Keratinocyte (primary cell): ENCODE measurements at regions not wholly inside any gene's neighbourhood (a gene's known extent, or its start where the extent isn't known, plus 50 kb on each side); places are given as distances from the start of the nearest gene placed in this dataset.

Source experiments
- DNase-seq: peaks from one replicate; pipeline ENCODE4 v3.0.0-alpha.2; 2011; ENCODE audit warnings: low read depth, missing footprints, low spot score
- FAIRE-seq: peaks from 2 replicates; lab custom pipeline; 2011; peaks lifted over from hg19 to GRCh38; lab: Jason Lieb, UNC
- H2AFZ ChIP-seq: 2 replicates; pipeline ENCODE4 v1.6.0; 2012; ENCODE audit warnings: low read length, control low read depth, inconsistent platforms; ENCODE audit not compliant: control insufficient read depth
- H3K27ac ChIP-seq: 2 replicates; pipeline ENCODE4 v1.5.1; 2011; ENCODE audit warnings: low read length; ENCODE audit not compliant: control insufficient read depth, insufficient read depth
- H3K27me3 ChIP-seq: 3 replicates; pipeline ENCODE4 v1.6.0; 2011; ENCODE audit warnings: low read length; ENCODE audit not compliant: control insufficient read depth, insufficient read depth; ENCODE audit errors: extremely low read depth
- H3K36me3 ChIP-seq, 2 experiments: 2 replicates in 1 of 2; 3 replicates in 1 of 2; pipeline ENCODE4 v1.5.1; 2011; ENCODE audit warnings: low read length in 2 of 2, mild to moderate bottlenecking in 1 of 2; ENCODE audit not compliant: control insufficient read depth in 2 of 2, insufficient read depth in 2 of 2; ENCODE audit errors: extremely low read depth in 1 of 2
- H3K4me1 ChIP-seq: 3 replicates; pipeline ENCODE4 v1.5.1; 2011; ENCODE audit warnings: low read length; ENCODE audit not compliant: control insufficient read depth, insufficient read depth; ENCODE audit errors: extremely low read depth
- H3K4me2 ChIP-seq: 3 replicates; pipeline ENCODE4 v1.6.0; 2011; ENCODE audit warnings: low read depth, low read length; ENCODE audit not compliant: control insufficient read depth, insufficient read depth; ENCODE audit errors: extremely low read depth
- H3K4me3 ChIP-seq, 3 experiments: fragments of 200-600 bp in 1 of 3; sonication (generic) in 1 of 3; 2 replicates in 2 of 3; 3 replicates in 1 of 3; pipeline ENCODE4 v1.5.1; 2011 to 2016; ENCODE audit warnings: low read length in 3 of 3, mild to moderate bottlenecking in 3 of 3, control low read depth in 2 of 3, inconsistent platforms in 1 of 3, low read depth in 1 of 3, mixed read lengths in 1 of 3, mixed run types in 1 of 3, moderate library complexity in 1 of 3; ENCODE audit not compliant: control insufficient read depth in 2 of 3, insufficient read depth in 2 of 3; ENCODE audit errors: extremely low read depth in 1 of 3
- H3K79me2 ChIP-seq: 2 replicates; pipeline ENCODE4 v1.6.0; 2012; ENCODE audit warnings: low read length; ENCODE audit not compliant: control insufficient read depth, insufficient read depth
- H3K9ac ChIP-seq: 3 replicates; pipeline ENCODE4 v1.6.0; 2011; ENCODE audit warnings: low read length; ENCODE audit not compliant: control insufficient read depth, insufficient read depth; ENCODE audit errors: extremely low read depth
- H3K9me1 ChIP-seq: 3 replicates; pipeline ENCODE4 v1.6.0; 2011; ENCODE audit warnings: low read length; ENCODE audit not compliant: control insufficient read depth, insufficient read depth; ENCODE audit errors: extremely low read depth
- H3K9me3 ChIP-seq: 2 replicates; pipeline ENCODE4 v1.5.1; 2012; ENCODE audit warnings: low read depth, low read length; ENCODE audit not compliant: control insufficient read depth
- H4K20me1 ChIP-seq: 3 replicates; pipeline ENCODE4 v1.6.0; 2011; ENCODE audit warnings: low read length; ENCODE audit not compliant: control insufficient read depth, insufficient read depth; ENCODE audit errors: extremely low read depth
- EZH2 ChIP-seq: IDR thresholded peaks from one replicate; pipeline ENCODE4 v1.6.1; 2012; ENCODE audit warnings: inconsistent platforms, mild to moderate bottlenecking, low read length, moderate library complexity
- dilution Hi-C: fragments of 300-500 bp; cut with MboI; formaldehyde crosslinking; loops from one replicate; pipeline ENCODE4 v1.7.0; 2020; ENCODE audit warnings: low sequenced_read_pairs; ENCODE audit not compliant: extremely low pct_ligation_motif_present
- TF ChIP-seq, protein P1 (sequence below), 3 experiments: IDR thresholded peaks in 1 of 3; conservative IDR thresholded peaks in 1 of 3; optimal IDR thresholded peaks in 1 of 3; 2 replicates in 2 of 3; 3 replicates in 1 of 3; pipeline versions ENCODE3 to v1.5.1; 2011; ENCODE audit warnings: low read length in 3 of 3, mild to moderate bottlenecking in 3 of 3, moderate library complexity in 2 of 3, control low read depth in 1 of 3, inconsistent platforms in 1 of 3; ENCODE audit not compliant: insufficient read depth in 2 of 3; ENCODE audit errors: extremely low read depth in 1 of 3

DNA sequence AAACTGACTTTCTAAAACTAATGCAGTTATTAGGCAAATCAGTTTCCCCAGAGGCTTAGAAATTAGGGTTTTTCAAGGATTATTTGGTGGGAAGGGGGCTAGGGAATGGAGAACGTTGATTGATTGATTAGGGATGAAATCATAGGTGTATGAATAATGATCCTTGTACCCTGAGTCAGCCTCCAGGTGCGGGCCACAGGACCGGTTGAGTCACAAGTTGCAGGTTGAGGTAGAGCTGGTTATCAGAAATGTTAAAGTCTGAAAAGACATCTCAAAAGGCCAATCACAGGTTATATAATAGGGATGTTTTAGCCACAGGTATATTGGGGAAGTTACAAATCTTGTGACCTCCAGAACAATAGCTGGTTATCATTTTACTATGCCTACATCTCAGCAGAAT is 341.8 kb upstream of the GULP1 start:
- no peaks in the 10 kb centered on the region for H4K20me1 ChIP-seq
- H3K27ac ChIP-seq, result no peak overlapping the region
- H3K4me2 ChIP-seq, result no peak overlapping the region
- H3K9me3 ChIP-seq, result no peaks in the 10 kb centered on the region
- TF ChIP-seq EZH2, result no peak
- TF ChIP-seq, protein P1, sequence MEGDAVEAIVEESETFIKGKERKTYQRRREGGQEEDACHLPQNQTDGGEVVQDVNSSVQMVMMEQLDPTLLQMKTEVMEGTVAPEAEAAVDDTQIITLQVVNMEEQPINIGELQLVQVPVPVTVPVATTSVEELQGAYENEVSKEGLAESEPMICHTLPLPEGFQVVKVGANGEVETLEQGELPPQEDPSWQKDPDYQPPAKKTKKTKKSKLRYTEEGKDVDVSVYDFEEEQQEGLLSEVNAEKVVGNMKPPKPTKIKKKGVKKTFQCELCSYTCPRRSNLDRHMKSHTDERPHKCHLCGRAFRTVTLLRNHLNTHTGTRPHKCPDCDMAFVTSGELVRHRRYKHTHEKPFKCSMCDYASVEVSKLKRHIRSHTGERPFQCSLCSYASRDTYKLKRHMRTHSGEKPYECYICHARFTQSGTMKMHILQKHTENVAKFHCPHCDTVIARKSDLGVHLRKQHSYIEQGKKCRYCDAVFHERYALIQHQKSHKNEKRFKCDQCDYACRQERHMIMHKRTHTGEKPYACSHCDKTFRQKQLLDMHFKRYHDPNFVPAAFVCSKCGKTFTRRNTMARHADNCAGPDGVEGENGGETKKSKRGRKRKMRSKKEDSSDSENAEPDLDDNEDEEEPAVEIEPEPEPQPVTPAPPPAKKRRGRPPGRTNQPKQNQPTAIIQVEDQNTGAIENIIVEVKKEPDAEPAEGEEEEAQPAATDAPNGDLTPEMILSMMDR (optimal IDR thresholded peaks at IDR 0.05 in 1 of 3, IDR thresholded peaks at IDR 0.05 in 1 of 3, conservative IDR thresholded peaks at IDR 0.05 in 1 of 3; ENCODE audit: extremely low read depth in 1 of 3, insufficient read depth in 2 of 3, low read length in 3 of 3), result no peak
- no peaks in the 10 kb centered on the region for H3K9me1 ChIP-seq
- H3K4me3 ChIP-seq, result no peak overlapping the region
- no peak for DNase-seq
- H3K9ac ChIP-seq, result no peak overlapping the region
- H2AFZ ChIP-seq, result no peak overlapping the region
- H3K4me1 ChIP-seq, result no peaks in the 10 kb centered on the region
- no peak for FAIRE-seq
- dilution Hi-C loops, result no loop called here
- no peaks in the 10 kb centered on the region for H3K27me3 ChIP-seq
- H3K36me3 ChIP-seq, result no peaks in the 10 kb centered on the region
- no peaks in the 10 kb centered on the region for H3K79me2 ChIP-seq

DNA sequence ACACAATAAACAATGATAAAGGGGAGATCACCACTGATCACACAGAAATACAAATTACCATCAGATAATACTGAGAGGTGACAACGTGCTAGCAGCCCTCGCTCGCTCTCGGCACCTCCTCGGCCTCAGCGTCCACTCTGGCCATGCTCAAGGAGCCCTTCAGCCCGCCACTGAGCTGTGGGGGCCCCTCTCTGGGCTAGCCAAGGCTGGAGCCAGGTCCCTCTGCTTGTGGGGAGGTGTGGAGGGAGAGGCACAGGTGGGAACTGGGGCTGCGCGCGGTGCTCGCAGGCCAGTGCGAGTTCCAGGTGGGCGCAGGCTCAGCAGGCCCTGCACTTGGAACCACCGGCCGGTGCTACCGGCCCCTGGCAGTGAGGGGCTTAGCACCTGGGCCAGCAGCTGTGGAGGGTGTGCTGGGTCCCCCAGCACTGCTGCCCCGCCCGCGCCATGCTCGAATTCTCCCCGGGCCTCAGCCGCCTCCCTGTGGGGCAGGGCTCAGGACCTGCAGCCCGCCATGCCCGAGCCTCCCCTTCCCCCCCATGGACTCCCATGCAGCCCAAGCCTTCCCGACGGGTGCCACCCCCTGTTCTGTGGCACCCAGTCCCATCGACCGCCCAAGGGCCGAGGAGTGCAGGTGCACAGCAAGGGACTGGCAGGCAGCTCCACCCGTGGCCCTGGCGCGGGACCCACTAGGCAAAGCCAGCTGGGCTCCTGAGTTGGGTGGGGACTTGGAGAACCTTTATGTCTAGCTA is 340.0 kb upstream of the GULP1 start:
- FAIRE-seq (no peak), DNase-seq (no peak)
- H2AFZ ChIP-seq, result no peak overlapping the region
- dilution Hi-C loops, result no loop called here
- H3K9me3 ChIP-seq, result no peaks in the 10 kb centered on the region
- no peak overlapping the region for H3K9ac ChIP-seq
- H3K4me3 ChIP-seq, result no peak overlapping the region
- TF ChIP-seq, protein P1 (optimal IDR thresholded peaks at IDR 0.05 in 1 of 3, IDR thresholded peaks at IDR 0.05 in 1 of 3, conservative IDR thresholded peaks at IDR 0.05 in 1 of 3; ENCODE audit: extremely low read depth in 1 of 3, insufficient read depth in 2 of 3, low read length in 3 of 3), result no peak
- TF ChIP-seq EZH2, result no peak
- no peaks in the 10 kb centered on the region for H4K20me1 ChIP-seq
- no peak overlapping the region for H3K4me2 ChIP-seq
- no peaks in the 10 kb centered on the region for H3K4me1 ChIP-seq
- no peaks in the 10 kb centered on the region for H3K9me1 ChIP-seq
- H3K79me2 ChIP-seq, result no peaks in the 10 kb centered on the region
- no peak overlapping the region for H3K27ac ChIP-seq
- H3K27me3 ChIP-seq, result no peaks in the 10 kb centered on the region
- no peaks in the 10 kb centered on the region for H3K36me3 ChIP-seq
